Psoas muscle (tissue), 7 donors: ENCODE measurements at regions not wholly inside any gene's neighbourhood (a gene's known extent, or its start where the extent isn't known, plus 50 kb on each side); places are given as distances from the start of the nearest gene placed in this dataset.
A peak's percentile ranks its signal among the peaks of the same experiment; 100 is the strongest.

Source experiments
- ATAC-seq, 4 donors: fragments of 200-7000 bp; cut with Tn5 transposase; one replicate each; pipeline ENCODE4 v1.9.1; 2020; ENCODE audit warnings: moderate library complexity in 3 of 4, mild to moderate bottlenecking in 2 of 4
- DNase-seq, 2 donors: peaks; one replicate each; pipeline ENCODE4 v3.0.0-alpha.2; 2020
- H3K27ac ChIP-seq: fragments of 200-600 bp; one replicate; pipeline ENCODE4 v1.8.0; 2022
- H3K27me3 ChIP-seq, 3 donors: fragments of 200-600 bp in 1 of 3; one replicate each; pipeline versions ENCODE4 v1.6.1 to v1.8.0; 2013 to 2022; ENCODE audit warnings: low read length in 2 of 3, mild to moderate bottlenecking in 2 of 3, moderate library complexity in 1 of 3; ENCODE audit not compliant: insufficient read depth in 3 of 3
- H3K36me3 ChIP-seq, 2 donors: fragments of 200-600 bp in 1 of 2; one replicate each; pipeline versions ENCODE4 v1.6.1 to v1.8.0; 2013 to 2022; ENCODE audit warnings: low read depth in 1 of 2, mild to moderate bottlenecking in 1 of 2, moderate library complexity in 1 of 2; ENCODE audit not compliant: insufficient read depth in 1 of 2
- H3K4me1 ChIP-seq: fragments of 200-600 bp; one replicate; pipeline ENCODE4 v1.8.0; 2022
- H3K4me3 ChIP-seq: fragments of 200-600 bp; one replicate; pipeline ENCODE4 v1.8.0; 2022; ENCODE audit warnings: mild to moderate bottlenecking
- H3K9me3 ChIP-seq: fragments of 200-600 bp; one replicate; pipeline ENCODE4 v1.8.0; 2022
- CTCF ChIP-seq: fragments of 200-600 bp; IDR thresholded peaks from one replicate; pipeline ENCODE4 v1.8.0; 2022; ENCODE audit warnings: antibody characterized with exemption
- WGBS, 3 donors: extraction: QIAGEN DNeasy Blood & Tissue Kit; methylation state at CpG; one replicate each; pipeline versions ENCODE4 v1.1.6 to v1.1.7; 2013; 5-methylcytosine and 5-hydroxymethylcytosine counted together
- intact Hi-C, 2 donors: fragments of 100-400 bp; cut with DNase I; formaldehyde crosslinking; loops; one replicate each; pipeline versions ENCODE4 v1.11.0 to v1.14.2; 2022
- donor health status: healthy with polysubstance abuse.
- donor health status: DM: no; HTN: no; CAD: no; lungs with moderate emphysema.
- donor health status: Bipolar disorder and iron deficiency.
- donor health status: healthy.
- donor health status: DM: yes; HTN: yes; CAD: no.
- donor health status: DM: no; HTN: no; CAD: no.
- donor health status: DM: yes; HTN: yes; CAD: no.

- H3K36me3 ChIP-seq, result no peaks in the 10 kb centered on the region
- WGBS, 3 donors, result 73 to 83% (median 73%) methylated on average over 1 of the region's 1 CpG
- DNase-seq (no peak), ATAC-seq (peak in 1 of 4 donors; percentile 37)
- intact Hi-C loops, result no loop called here
- no peaks in the 10 kb centered on the region for H3K4me1 ChIP-seq
- H3K27ac ChIP-seq, result no peak overlapping the region
- TF ChIP-seq CTCF, result no peak
- no peaks in the 10 kb centered on the region for H3K27me3 ChIP-seq
- no peaks in the 10 kb centered on the region for H3K9me3 ChIP-seq
- H3K4me3 ChIP-seq, result no peak overlapping the region
These were observed 2115.0 kb downstream of the MAT2B start for GRCh38 chr5:165620394-165620793.

DNA sequence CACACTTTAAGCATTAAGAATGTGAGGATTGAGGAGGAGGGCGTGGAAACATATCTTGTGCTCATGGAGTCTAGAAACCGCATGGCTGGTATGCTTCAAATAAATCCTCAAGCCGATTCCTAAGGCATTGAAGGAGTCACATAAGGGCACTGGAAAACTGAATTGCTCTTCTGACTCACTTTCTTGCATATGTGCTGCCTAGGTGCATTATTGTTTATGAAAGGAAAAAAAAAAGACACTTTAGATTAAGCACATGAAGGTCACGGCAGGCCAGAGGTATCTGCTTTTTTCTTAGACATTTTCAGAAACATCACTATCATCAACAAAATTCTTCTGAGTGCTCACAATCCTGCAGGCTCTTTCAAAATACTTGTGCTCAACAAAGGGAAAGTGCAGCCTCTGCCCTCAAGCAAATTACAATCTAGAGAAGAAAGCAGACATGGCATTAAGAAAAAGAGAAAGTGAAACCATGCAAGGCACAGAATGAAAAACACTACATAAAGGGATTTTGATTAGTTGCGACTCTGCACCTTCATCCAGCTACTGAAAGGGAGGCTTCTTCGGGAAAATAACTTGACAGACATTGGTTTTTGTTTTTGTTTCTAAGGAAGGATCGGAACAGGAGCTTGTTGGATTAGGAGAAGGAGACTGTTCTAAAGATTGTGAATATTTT is 2117.6 kb downstream of the MAT2B start:
- Histone ChIP-seq H3K36me3 (no peaks in the 10 kb centered on the region), H3K4me1 (no peaks in the 10 kb centered on the region), H3K4me3 (no peak overlapping the region), H3K9me3 (no peaks in the 10 kb centered on the region), H3K27me3 (no peaks in the 10 kb centered on the region), H3K27ac (no peak overlapping the region)
- WGBS, 3 donors, result 79 to 86% (median 80%) methylated on average over 7 of the region's 7 CpGs
- ATAC-seq (no peak), DNase-seq (no peak)
- no peak for TF ChIP-seq CTCF
- intact Hi-C loops, result no loop called here

GRCh38 chr5:165624166-165624946 is 2118.9 kb downstream of the MAT2B start:
- 85 to 90% (median 87%) methylated on average over 8 of the region's 8 CpGs for WGBS, 3 donors
- intact Hi-C loops, result no loop called here
- Histone ChIP-seq H3K4me1 (no peaks in the 10 kb centered on the region), H3K9me3 (no peaks in the 10 kb centered on the region), H3K36me3 (no peaks in the 10 kb centered on the region), H3K4me3 (no peak overlapping the region), H3K27me3 (no peaks in the 10 kb centered on the region), H3K27ac (no peak overlapping the region)
- ATAC-seq (no peak), DNase-seq (no peak)
- no peak for TF ChIP-seq CTCF

- intact Hi-C loops, result no loop called here
These were observed 2120.7 kb downstream of the MAT2B start for GRCh38 chr5:165626161-165626560.

More at GRCh38 chr5:165626161-165626560, 2120.7 kb downstream of the MAT2B start:
- Histone ChIP-seq H3K4me3 (no peak overlapping the region), H3K27ac (no peak overlapping the region), H3K9me3 (no peaks in the 10 kb centered on the region), H3K27me3 (no peaks in the 10 kb centered on the region), H3K36me3 (no peaks in the 10 kb centered on the region), H3K4me1 (no peaks in the 10 kb centered on the region)
- DNase-seq (no peak), ATAC-seq (no peak)
- TF ChIP-seq CTCF, result no peak
